Neural progenitor cell (in vitro differentiated cells): ENCODE measurements at regions not wholly inside any gene's neighbourhood (a gene's known extent, or its start where the extent isn't known, plus 50 kb on each side); places are given as distances from the start of the nearest gene placed in this dataset.
"Not testable (repeated sequence)": the region's sequence is repeated elsewhere in the genome, so short reads cannot be mapped to it uniquely, and the experiment has no call there.

ENCODE experiments used
- DNase-seq: peaks from one replicate; pipeline ENCODE4 v3.0.0-alpha.2; 2016; ENCODE audit warnings: low spot score
- H2AFZ ChIP-seq: fragments of 200-600 bp; sonication (generic); replicated peaks from 2 replicates; pipeline ENCODE4 v1.6.1; 2016; ENCODE audit warnings: antibody characterized with exemption
- H3F3A ChIP-seq: fragments of 200-600 bp; sonication (generic); 2 replicates; pipeline ENCODE4 v1.6.1; 2016; ENCODE audit warnings: antibody characterized with exemption, low read depth
- H3K27ac ChIP-seq: fragments of 200-600 bp; sonication (generic); 2 replicates; pipeline ENCODE4 v1.5.1; 2016; ENCODE audit warnings: mild to moderate bottlenecking
- H3K27me3 ChIP-seq: fragments of 200-600 bp; sonication (generic); 2 replicates; pipeline ENCODE4 v1.6.1; 2016; ENCODE audit warnings: mild to moderate bottlenecking, moderate library complexity
- H3K36me3 ChIP-seq: fragments of 200-600 bp; sonication (generic); 2 replicates; pipeline ENCODE4 v1.5.1; 2016
- H3K4me1 ChIP-seq: fragments of 200-600 bp; sonication (generic); 2 replicates; pipeline ENCODE4 v1.6.1; 2016; ENCODE audit warnings: mixed run types
- H3K4me2 ChIP-seq: fragments of 200-600 bp; sonication (generic); 2 replicates; pipeline ENCODE4 v1.6.1; 2016
- H3K4me3 ChIP-seq: fragments of 200-600 bp; sonication (generic); 2 replicates; pipeline ENCODE4 v1.5.1; 2016
- H3K79me2 ChIP-seq: fragments of 200-600 bp; sonication (generic); 2 replicates; pipeline ENCODE4 v1.6.1; 2016; ENCODE audit warnings: low read depth
- H3K9ac ChIP-seq: fragments of 200-600 bp; sonication (generic); 2 replicates; pipeline ENCODE4 v1.6.1; 2016
- H3K9me3 ChIP-seq: fragments of 200-600 bp; sonication (generic); 2 replicates; pipeline ENCODE4 v1.5.1; 2016; ENCODE audit warnings: low read depth
- H4K20me1 ChIP-seq: fragments of 200-600 bp; sonication (generic); 2 replicates; pipeline ENCODE4 v1.6.1; 2016; ENCODE audit warnings: low read depth
- H3K27ac Mint-ChIP-seq: 3 replicates; pipeline ENCODE4 v1.8.0; 2021; ENCODE audit warnings: mixed read lengths
- H3K27me3 Mint-ChIP-seq: 2 replicates; pipeline ENCODE4 v1.8.0; 2022; ENCODE audit warnings: low read depth, mild to moderate bottlenecking, inconsistent platforms, moderate library complexity, mixed read lengths; ENCODE audit not compliant: insufficient read depth
- H3K36me3 Mint-ChIP-seq: 3 replicates; pipeline ENCODE4 v1.8.0; 2021; ENCODE audit warnings: mixed read lengths
- H3K4me1 Mint-ChIP-seq: 3 replicates; pipeline ENCODE4 v1.8.0; 2021; ENCODE audit warnings: mixed read lengths
- H3K4me3 Mint-ChIP-seq: 3 replicates; pipeline ENCODE4 v1.8.0; 2021; ENCODE audit warnings: mild to moderate bottlenecking, moderate library complexity, mixed read lengths
- H3K9me3 Mint-ChIP-seq: 3 replicates; pipeline ENCODE4 v1.8.0; 2020; ENCODE audit warnings: mixed read lengths

DNA sequence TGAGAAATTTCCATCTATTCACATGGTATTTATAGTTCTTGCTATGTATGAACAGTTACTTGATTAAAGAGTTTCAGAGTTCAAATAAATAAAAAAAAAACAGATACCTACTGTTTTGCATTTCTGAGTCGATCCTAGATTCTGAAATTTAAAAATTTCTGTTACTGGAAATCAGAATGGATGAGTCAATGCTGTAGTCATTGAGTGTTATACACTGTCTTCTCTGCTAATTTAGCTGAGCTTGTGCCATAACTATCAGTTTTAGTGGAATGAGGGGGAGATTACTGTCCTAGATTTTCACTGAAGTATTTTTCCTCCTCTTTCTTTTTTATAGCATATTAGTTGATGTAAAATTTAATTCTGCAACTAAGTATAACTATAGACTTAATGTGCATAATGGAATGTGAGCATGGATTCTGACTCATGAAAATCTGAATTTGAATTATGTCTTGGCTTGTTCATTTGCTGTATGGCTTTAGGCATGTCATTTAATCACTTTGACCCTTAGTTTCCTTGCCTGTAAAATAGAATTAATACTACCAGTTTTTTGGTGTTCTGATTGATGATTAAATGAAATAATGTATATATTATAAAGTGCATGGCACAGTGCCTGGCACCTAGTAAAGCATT, 581.5 kb upstream of the CHD1 start:
- DNase-seq, H3K36me3 ChIP-seq, H3K27me3 ChIP-seq, H3K4me3 Mint-ChIP-seq, H3K27ac Mint-ChIP-seq, H3K4me2 ChIP-seq, H2AFZ ChIP-seq, H3K27me3 Mint-ChIP-seq, H3K79me2 ChIP-seq, H3K4me1 Mint-ChIP-seq, H3K4me3 ChIP-seq, H3K9me3 Mint-ChIP-seq, H3K36me3 Mint-ChIP-seq, H3K27ac ChIP-seq, H3K4me1 ChIP-seq, H3K9ac ChIP-seq, H3F3A ChIP-seq, H3K9me3 ChIP-seq, H4K20me1 ChIP-seq: not testable (repeated sequence)

- DNase-seq, H3K4me3 ChIP-seq, H3K27ac Mint-ChIP-seq, H3K27ac ChIP-seq, H4K20me1 ChIP-seq, H3K27me3 Mint-ChIP-seq, H3K9me3 Mint-ChIP-seq, H3K4me3 Mint-ChIP-seq, H3K4me2 ChIP-seq, H3K36me3 ChIP-seq, H2AFZ ChIP-seq, H3K4me1 ChIP-seq, H3K4me1 Mint-ChIP-seq, H3F3A ChIP-seq, H3K27me3 ChIP-seq, H3K36me3 Mint-ChIP-seq, H3K79me2 ChIP-seq, H3K9me3 ChIP-seq, H3K9ac ChIP-seq: not testable (repeated sequence)
Observed at GRCh38 chr5:99509064-99509463, 580.3 kb upstream of the CHD1 start.

GRCh38 chr5:99495456-99495855, 566.6 kb upstream of the CHD1 start:
- not testable (repeated sequence) for H3K9me3 ChIP-seq, H3K4me3 ChIP-seq, H4K20me1 ChIP-seq, H3K27ac Mint-ChIP-seq, H3K27me3 Mint-ChIP-seq, H2AFZ ChIP-seq, H3K4me1 ChIP-seq, H3K4me3 Mint-ChIP-seq, H3K9me3 Mint-ChIP-seq, H3K27ac ChIP-seq, H3K27me3 ChIP-seq, H3K4me1 Mint-ChIP-seq, H3K79me2 ChIP-seq, DNase-seq, H3K9ac ChIP-seq, H3K36me3 Mint-ChIP-seq, H3F3A ChIP-seq, H3K4me2 ChIP-seq, H3K36me3 ChIP-seq

GRCh38 chr5:99478450-99478849, 549.6 kb upstream of the CHD1 start:
- not testable (repeated sequence) for H4K20me1 ChIP-seq, H3K9me3 ChIP-seq, H3K36me3 Mint-ChIP-seq, H3K27ac ChIP-seq, H2AFZ ChIP-seq, H3K36me3 ChIP-seq, DNase-seq, H3K4me3 Mint-ChIP-seq, H3K4me1 Mint-ChIP-seq, H3K4me1 ChIP-seq, H3F3A ChIP-seq, H3K27me3 Mint-ChIP-seq, H3K4me2 ChIP-seq, H3K27me3 ChIP-seq, H3K27ac Mint-ChIP-seq, H3K79me2 ChIP-seq, H3K4me3 ChIP-seq, H3K9ac ChIP-seq, H3K9me3 Mint-ChIP-seq

- not testable (repeated sequence) for H3K27me3 Mint-ChIP-seq, H3K36me3 ChIP-seq, H3K9me3 ChIP-seq, H3K4me1 Mint-ChIP-seq, H4K20me1 ChIP-seq, H3K4me3 ChIP-seq, H2AFZ ChIP-seq, H3K4me2 ChIP-seq, H3K4me3 Mint-ChIP-seq, H3K79me2 ChIP-seq, DNase-seq, H3K9ac ChIP-seq, H3K4me1 ChIP-seq, H3K27ac ChIP-seq, H3K27me3 ChIP-seq, H3K27ac Mint-ChIP-seq, H3F3A ChIP-seq, H3K9me3 Mint-ChIP-seq, H3K36me3 Mint-ChIP-seq
Observed at GRCh38 chr5:99473328-99473727, 544.5 kb upstream of the CHD1 start.

DNA sequence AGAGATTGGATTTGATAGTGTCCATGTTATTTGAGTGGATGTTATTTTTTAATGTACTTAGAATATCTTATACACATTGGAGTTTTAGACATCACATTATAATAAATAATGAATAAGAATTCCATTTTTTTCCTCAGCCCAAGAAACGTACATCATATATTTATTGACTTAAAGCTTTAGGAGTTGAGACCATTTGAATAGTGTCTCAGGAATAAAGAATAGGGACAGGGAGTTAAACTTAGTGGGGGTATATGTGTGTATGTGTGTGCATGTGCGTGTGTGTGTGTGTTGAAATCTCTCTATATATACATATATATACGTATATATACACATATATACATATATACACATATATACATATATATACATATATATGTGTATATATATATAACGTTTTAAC, 542.9 kb upstream of the CHD1 start:
- H4K20me1 ChIP-seq, H3K9me3 ChIP-seq, H3K4me3 Mint-ChIP-seq, H3K36me3 ChIP-seq, H3K36me3 Mint-ChIP-seq, H3K4me3 ChIP-seq, H3K9me3 Mint-ChIP-seq, H3K27me3 Mint-ChIP-seq, H3K4me1 Mint-ChIP-seq, H3K27ac Mint-ChIP-seq, H3K79me2 ChIP-seq, H3K27me3 ChIP-seq, H3K4me2 ChIP-seq, H3K9ac ChIP-seq, DNase-seq, H3F3A ChIP-seq, H2AFZ ChIP-seq, H3K4me1 ChIP-seq, H3K27ac ChIP-seq: not testable (repeated sequence)

DNA sequence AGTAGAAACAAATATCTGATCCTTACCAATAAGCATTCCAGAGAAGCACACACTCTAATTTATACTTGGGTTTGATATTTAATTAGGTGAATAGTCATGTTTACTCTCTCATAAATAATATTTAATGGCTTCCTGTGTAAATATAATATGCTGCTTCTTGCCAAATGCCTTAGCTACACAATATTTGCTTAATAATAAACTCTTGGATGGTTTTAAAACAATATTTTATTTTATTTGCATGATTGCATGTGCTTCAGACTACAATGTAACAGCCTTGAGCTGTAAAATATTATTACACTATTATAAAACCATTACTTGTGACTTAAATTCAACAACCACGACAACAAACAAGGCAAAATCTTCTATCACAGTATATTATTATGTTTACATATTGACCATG, 542.4 kb upstream of the CHD1 start:
- not testable (repeated sequence) for H3K9me3 ChIP-seq, H3K4me1 Mint-ChIP-seq, H3K4me3 Mint-ChIP-seq, H3K9me3 Mint-ChIP-seq, H3K4me2 ChIP-seq, DNase-seq, H3K79me2 ChIP-seq, H3K27ac ChIP-seq, H4K20me1 ChIP-seq, H3K27me3 ChIP-seq, H3F3A ChIP-seq, H3K4me1 ChIP-seq, H2AFZ ChIP-seq, H3K36me3 ChIP-seq, H3K27me3 Mint-ChIP-seq, H3K9ac ChIP-seq, H3K27ac Mint-ChIP-seq, H3K4me3 ChIP-seq, H3K36me3 Mint-ChIP-seq

GRCh38 chr5:99470636-99471035, 541.8 kb upstream of the CHD1 start:
- H3K27ac Mint-ChIP-seq, H2AFZ ChIP-seq, H3K27me3 ChIP-seq, H3K27me3 Mint-ChIP-seq, H3F3A ChIP-seq, H4K20me1 ChIP-seq, H3K4me1 ChIP-seq, H3K4me3 Mint-ChIP-seq, H3K36me3 ChIP-seq, H3K27ac ChIP-seq, H3K4me2 ChIP-seq, H3K9me3 ChIP-seq, H3K79me2 ChIP-seq, DNase-seq, H3K4me3 ChIP-seq, H3K9me3 Mint-ChIP-seq, H3K36me3 Mint-ChIP-seq, H3K4me1 Mint-ChIP-seq, H3K9ac ChIP-seq: not testable (repeated sequence)
